CD14-positive monocyte (primary cell): ENCODE measurements at regions not wholly inside any gene's neighbourhood (a gene's known extent, or its start where the extent isn't known, plus 50 kb on each side); places are given as distances from the start of the nearest gene placed in this dataset.

ENCODE experiments used
- DNase-seq, 3 donors: peaks; one replicate each; pipeline ENCODE4 v3.0.0-alpha.2; 2011 to 2022
- H2AFZ ChIP-seq: 2 replicates; pipeline ENCODE4 v1.6.0; 2012; ENCODE audit warnings: mild to moderate bottlenecking, low read depth, low read length, inconsistent platforms; ENCODE audit not compliant: insufficient read depth, poor library complexity, severe bottlenecking
- H3K27ac ChIP-seq, 2 donors: 1 replicate in 1 of 2; 2 replicates in 1 of 2; pipeline ENCODE4 v1.5.1; 2012 to 2013; ENCODE audit warnings: low read length in 2 of 2, control low read depth in 1 of 2, inconsistent platforms in 1 of 2, low read depth in 1 of 2, mild to moderate bottlenecking in 1 of 2
- H3K27me3 ChIP-seq, 2 donors: one replicate each; pipeline versions ENCODE4 v1.6.0 to v1.6.1; 2011 to 2013; ENCODE audit warnings: low read length in 2 of 2; ENCODE audit not compliant: control insufficient read depth in 2 of 2, insufficient read depth in 2 of 2
- H3K36me3 ChIP-seq, 2 donors: replicated peaks in 1 of 2; 1 replicate in 1 of 2; 2 replicates in 1 of 2; pipeline versions ENCODE4 v1.5.1 to v1.6.1; 2012 to 2013; ENCODE audit warnings: low read length in 2 of 2, control low read depth in 1 of 2, inconsistent platforms in 1 of 2, mild to moderate bottlenecking in 1 of 2; ENCODE audit not compliant: insufficient read depth in 2 of 2, control insufficient read depth in 1 of 2
- H3K4me1 ChIP-seq, 2 donors: 1 replicate in 1 of 2; 2 replicates in 1 of 2; pipeline versions ENCODE4 v1.5.1 to v1.6.1; 2012 to 2013; ENCODE audit warnings: low read length in 2 of 2, control low read depth in 1 of 2, inconsistent platforms in 1 of 2, mild to moderate bottlenecking in 1 of 2, moderate library complexity in 1 of 2; ENCODE audit not compliant: insufficient read depth in 2 of 2, control insufficient read depth in 1 of 2
- H3K4me2 ChIP-seq: replicated peaks from 2 replicates; pipeline ENCODE3; 2012; ENCODE audit warnings: low read length, moderate library complexity, mild to moderate bottlenecking; ENCODE audit not compliant: poor library complexity, severe bottlenecking; ENCODE audit errors: extremely low read depth
- H3K4me3 ChIP-seq, 3 experiments: fragments of 200-600 bp in 1 of 3; sonication (generic) in 1 of 3; replicated peaks in 1 of 3; 1 replicate in 2 of 3; 2 replicates in 1 of 3; pipeline ENCODE4 v1.5.1; 2011 to 2013; ENCODE audit warnings: low read length in 3 of 3, mild to moderate bottlenecking in 3 of 3, control low read depth in 2 of 3, low read depth in 2 of 3, inconsistent platforms in 1 of 3, moderate library complexity in 1 of 3
- H3K79me2 ChIP-seq: 2 replicates; pipeline ENCODE4 v1.6.0; 2012; ENCODE audit warnings: mild to moderate bottlenecking, control low read depth, inconsistent platforms, low read length, moderate library complexity; ENCODE audit not compliant: insufficient read depth
- H3K9ac ChIP-seq: 2 replicates; pipeline ENCODE4 v1.6.0; 2017; ENCODE audit warnings: low read length, mild to moderate bottlenecking; ENCODE audit not compliant: insufficient read depth, poor library complexity, severe bottlenecking
- H3K9me3 ChIP-seq, 2 donors: replicated peaks in 1 of 2; 1 replicate in 1 of 2; 2 replicates in 1 of 2; pipeline versions ENCODE4 v1.5.1 to v1.6.1; 2012 to 2013; ENCODE audit warnings: low read length in 2 of 2, control low read depth in 1 of 2; ENCODE audit not compliant: control insufficient read depth in 1 of 2, insufficient read depth in 1 of 2
- H4K20me1 ChIP-seq: 2 replicates; pipeline ENCODE4 v1.6.0; 2012; ENCODE audit warnings: mild to moderate bottlenecking, low read length, control low read depth, moderate library complexity; ENCODE audit not compliant: insufficient read depth
- H3K27ac Mint-ChIP-seq, 7 donors: one replicate each; pipeline ENCODE4 v1.8.0; 2020; ENCODE audit warnings: mild to moderate bottlenecking in 7 of 7, mixed read lengths in 7 of 7, moderate library complexity in 6 of 7, inconsistent platforms in 2 of 7
- H3K27me3 Mint-ChIP-seq, 3 donors: one replicate each; pipeline ENCODE4 v1.8.0; 2021 to 2022; ENCODE audit warnings: low read depth in 3 of 3, mild to moderate bottlenecking in 3 of 3, mixed read lengths in 3 of 3, moderate library complexity in 3 of 3, inconsistent platforms in 1 of 3
- H3K36me3 Mint-ChIP-seq, 2 donors: one replicate each; pipeline ENCODE4 v1.8.0; 2020; ENCODE audit warnings: mixed read lengths in 2 of 2, inconsistent platforms in 1 of 2, mild to moderate bottlenecking in 1 of 2
- H3K4me1 Mint-ChIP-seq: one replicate; pipeline ENCODE4 v1.8.0; 2020; ENCODE audit warnings: mild to moderate bottlenecking, mixed read lengths
- H3K4me3 Mint-ChIP-seq, 2 donors: one replicate each; pipeline ENCODE4 v1.8.0; 2020; ENCODE audit warnings: mild to moderate bottlenecking in 2 of 2, mixed read lengths in 2 of 2, moderate library complexity in 1 of 2
- H3K9me3 Mint-ChIP-seq, 7 donors: one replicate each; pipeline ENCODE4 v1.8.0; 2020 to 2022; ENCODE audit warnings: mixed read lengths in 7 of 7, mild to moderate bottlenecking in 6 of 7, moderate library complexity in 6 of 7, inconsistent platforms in 2 of 7
- CTCF ChIP-seq: fragments of 200-600 bp; IDR thresholded peaks from one replicate; pipeline ENCODE4 v1.8.0; 2022; ENCODE audit warnings: antibody characterized with exemption, mild to moderate bottlenecking
- WGBS: methylation state at CpG from one replicate; pipeline ENCODE4 v1.1.5; 2013; ENCODE audit warnings: missing lambda C conversion rate; ENCODE audit not compliant: insufficient coverage; 5-methylcytosine and 5-hydroxymethylcytosine counted together
- intact Hi-C, 2 donors: fragments of 100-400 bp; cut with micrococcal nuclease; formaldehyde crosslinking; loops; one replicate each; pipeline versions ENCODE4 v1.15.0 to v1.15.1; 2023

DNA sequence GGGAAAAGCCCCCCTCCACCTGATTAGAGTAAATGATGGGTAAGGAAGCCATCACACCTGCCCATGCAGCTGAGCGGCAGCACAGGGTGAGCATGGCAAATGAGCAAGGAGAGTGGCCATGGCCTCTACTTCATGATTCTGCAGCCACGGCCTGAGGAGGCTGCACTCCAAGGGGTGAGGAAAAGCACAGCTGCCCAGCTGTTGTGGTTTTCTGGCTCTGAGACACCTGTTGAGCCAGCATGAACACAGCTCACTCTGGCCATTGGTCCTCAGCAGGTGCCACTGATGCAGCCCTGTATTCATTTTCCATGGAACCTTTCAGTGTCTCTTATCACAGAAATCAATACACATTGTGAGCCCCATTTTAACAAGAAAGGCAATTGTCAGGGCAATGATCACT is 707.2 kb downstream of the AACS start:
- peaks cover 0 to 2% (median 0%) of the 10 kb centered on the region in 7 donors for H3K9me3 Mint-ChIP-seq
- Histone ChIP-seq H3K27ac (no peak overlapping the region), H3K9me3 (no peaks in the 10 kb centered on the region), H3K9ac (no peak overlapping the region), H3K79me2 (no peaks in the 10 kb centered on the region), H4K20me1 (no peaks in the 10 kb centered on the region), H2AFZ (no peak overlapping the region), H3K4me3 (no peak overlapping the region), H3K27me3 (no peaks in the 10 kb centered on the region), H3K4me2 (no peak overlapping the region), H3K4me1 (no peaks in the 10 kb centered on the region), H3K36me3 (no peaks in the 10 kb centered on the region)
- TF ChIP-seq CTCF, result no peak
- peaks cover 0 to 1% (median 0%) of the 10 kb centered on the region in 3 donors for H3K27me3 Mint-ChIP-seq
- WGBS, result 67% methylated on average over 2 of the region's 2 CpGs
- H3K4me3 Mint-ChIP-seq, result no peak overlapping the region
- intact Hi-C loops, result no loop called here
- DNase-seq, result no peak
- H3K36me3 Mint-ChIP-seq, result no peaks in the 10 kb centered on the region
- H3K27ac Mint-ChIP-seq, result no peak overlapping the region
- no peaks in the 10 kb centered on the region for H3K4me1 Mint-ChIP-seq

GRCh38 chr12:125773033-125773640 is 707.9 kb downstream of the AACS start:
- H3K79me2 ChIP-seq, result no peaks in the 10 kb centered on the region
- peak; percentile 11 for TF ChIP-seq CTCF
- no peak overlapping the region for H3K9ac ChIP-seq
- intact Hi-C loops, result no loop called here
- H4K20me1 ChIP-seq, result no peaks in the 10 kb centered on the region
- no peak overlapping the region for H3K4me3 ChIP-seq
- H3K27me3 ChIP-seq, result no peaks in the 10 kb centered on the region
- no peaks in the 10 kb centered on the region for H3K9me3 ChIP-seq
- no peaks in the 10 kb centered on the region for H3K4me1 ChIP-seq
- DNase-seq, result no peak
- no peaks in the 10 kb centered on the region for H3K4me1 Mint-ChIP-seq
- no peak overlapping the region for H3K4me2 ChIP-seq
- H3K27me3 Mint-ChIP-seq, result peaks cover 0 to 1% (median 0%) of the 10 kb centered on the region in 3 donors
- no peak overlapping the region for H3K27ac ChIP-seq
- no peaks in the 10 kb centered on the region for H3K36me3 ChIP-seq
- H2AFZ ChIP-seq, result no peak overlapping the region
- WGBS, result 28% methylated on average over 10 of the region's 14 CpGs
- peaks cover 0 to 2% (median 0%) of the 10 kb centered on the region in 7 donors for H3K9me3 Mint-ChIP-seq
- no peak overlapping the region for H3K27ac Mint-ChIP-seq
- no peak overlapping the region for H3K4me3 Mint-ChIP-seq
- no peaks in the 10 kb centered on the region for H3K36me3 Mint-ChIP-seq
